A204.1 (cell line): ENCODE measurements at regions not wholly inside any gene's neighbourhood (a gene's known extent, or its start where the extent isn't known, plus 50 kb on each side); places are given as distances from the start of the nearest gene placed in this dataset.

Experiments used
- FAIRE-seq: peaks from 2 replicates; lab custom pipeline; 2012; peaks lifted over from hg19 to GRCh38; lab: Jason Lieb, UNC

DNA sequence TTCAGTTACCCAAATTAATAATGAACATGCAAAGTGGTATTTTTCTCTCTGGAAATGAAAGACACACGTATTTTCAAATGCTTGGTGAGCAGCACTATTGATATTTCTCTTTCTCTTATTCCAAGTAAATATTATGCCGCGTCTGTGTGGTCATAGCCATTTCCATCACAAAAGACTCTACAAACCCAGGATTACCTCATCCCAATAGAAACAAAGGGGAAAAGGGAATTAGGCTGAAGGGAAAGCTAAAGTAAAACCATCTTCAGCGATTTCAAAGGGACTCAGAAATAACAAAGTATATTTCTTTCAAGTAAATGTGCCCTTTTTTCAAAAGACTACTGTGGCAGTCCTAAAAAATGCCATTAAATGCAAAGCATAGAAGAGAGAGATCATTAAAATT is 62.0 kb upstream of the FST start:
- no peak for FAIRE-seq

DNA sequence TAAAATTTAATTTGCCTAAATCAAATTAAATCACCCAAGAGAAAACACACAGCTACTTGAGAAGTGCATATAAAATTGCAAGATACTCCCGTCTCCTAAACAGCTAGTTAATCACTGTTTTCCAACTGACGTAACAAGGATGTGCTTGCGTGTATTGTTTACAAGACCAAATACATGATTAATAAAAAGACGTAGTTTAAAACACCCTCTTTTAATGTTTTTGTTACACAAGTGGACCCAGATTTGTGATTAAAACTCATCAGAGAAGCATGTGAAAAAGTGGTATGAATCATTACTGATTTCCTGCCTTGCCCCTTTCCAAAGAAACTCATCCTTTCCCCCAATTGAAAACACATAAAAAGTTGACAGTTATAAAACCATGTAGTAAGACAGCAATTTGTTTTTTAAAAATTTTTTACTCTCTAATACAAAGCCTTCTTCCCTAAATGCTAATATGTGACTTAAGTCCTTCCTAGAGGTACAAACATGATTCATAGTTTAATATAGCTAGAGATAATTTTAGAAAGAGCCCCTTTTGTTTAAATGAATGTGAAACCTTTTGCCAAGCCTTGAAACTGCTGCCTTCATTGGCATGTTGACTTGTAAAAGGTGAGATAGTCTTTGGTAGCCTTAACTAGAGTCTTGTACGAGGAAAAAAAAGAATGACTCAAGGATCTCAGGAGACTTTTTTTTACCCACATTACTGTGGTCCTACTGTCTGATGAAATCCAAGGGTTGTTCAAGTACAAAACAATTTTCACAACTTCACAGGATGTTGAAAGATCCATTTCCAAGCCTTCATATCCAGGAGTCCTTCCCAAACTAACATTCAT is 61.4 kb upstream of the FST start:
- FAIRE-seq = no peak

DNA sequence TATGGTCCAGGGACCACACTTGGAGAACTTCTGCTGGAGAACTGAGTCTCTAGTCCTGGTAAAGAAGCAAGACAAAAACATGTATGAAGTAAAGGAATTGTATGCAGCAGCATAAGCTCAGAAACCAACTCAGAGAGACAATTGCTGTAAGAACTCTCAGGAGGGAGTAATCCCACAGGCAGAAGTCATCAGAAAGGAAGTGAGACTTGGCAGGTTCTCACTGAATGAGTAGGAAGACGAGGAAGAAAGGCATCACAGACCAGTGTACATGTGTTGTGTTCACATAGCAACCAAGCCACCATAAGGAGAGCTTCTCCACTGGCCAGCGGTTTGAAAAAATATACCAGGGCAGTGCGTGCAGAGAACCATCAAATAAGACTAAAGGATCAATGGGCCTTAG is 57.9 kb upstream of the FST start:
- no peak for FAIRE-seq

DNA sequence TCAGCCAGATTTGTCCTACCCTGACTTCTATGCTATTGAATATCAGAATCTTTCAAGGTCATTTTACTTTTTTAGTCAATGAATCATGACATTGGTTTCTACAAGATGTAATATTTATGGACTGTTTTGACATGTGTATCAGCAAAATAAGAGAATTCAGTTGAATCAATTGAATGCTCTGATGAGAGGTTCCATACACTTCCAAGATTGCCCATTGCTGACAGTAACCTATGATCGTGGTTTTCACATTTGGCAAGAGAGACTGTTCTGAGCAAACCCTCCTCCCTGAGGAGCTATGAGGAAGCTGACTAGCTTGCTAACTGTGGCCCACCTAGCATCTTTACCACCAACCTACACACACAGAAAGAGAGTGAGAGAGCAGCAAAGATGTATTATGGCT is 56.7 kb upstream of the FST start:
- FAIRE-seq = no peak

DNA sequence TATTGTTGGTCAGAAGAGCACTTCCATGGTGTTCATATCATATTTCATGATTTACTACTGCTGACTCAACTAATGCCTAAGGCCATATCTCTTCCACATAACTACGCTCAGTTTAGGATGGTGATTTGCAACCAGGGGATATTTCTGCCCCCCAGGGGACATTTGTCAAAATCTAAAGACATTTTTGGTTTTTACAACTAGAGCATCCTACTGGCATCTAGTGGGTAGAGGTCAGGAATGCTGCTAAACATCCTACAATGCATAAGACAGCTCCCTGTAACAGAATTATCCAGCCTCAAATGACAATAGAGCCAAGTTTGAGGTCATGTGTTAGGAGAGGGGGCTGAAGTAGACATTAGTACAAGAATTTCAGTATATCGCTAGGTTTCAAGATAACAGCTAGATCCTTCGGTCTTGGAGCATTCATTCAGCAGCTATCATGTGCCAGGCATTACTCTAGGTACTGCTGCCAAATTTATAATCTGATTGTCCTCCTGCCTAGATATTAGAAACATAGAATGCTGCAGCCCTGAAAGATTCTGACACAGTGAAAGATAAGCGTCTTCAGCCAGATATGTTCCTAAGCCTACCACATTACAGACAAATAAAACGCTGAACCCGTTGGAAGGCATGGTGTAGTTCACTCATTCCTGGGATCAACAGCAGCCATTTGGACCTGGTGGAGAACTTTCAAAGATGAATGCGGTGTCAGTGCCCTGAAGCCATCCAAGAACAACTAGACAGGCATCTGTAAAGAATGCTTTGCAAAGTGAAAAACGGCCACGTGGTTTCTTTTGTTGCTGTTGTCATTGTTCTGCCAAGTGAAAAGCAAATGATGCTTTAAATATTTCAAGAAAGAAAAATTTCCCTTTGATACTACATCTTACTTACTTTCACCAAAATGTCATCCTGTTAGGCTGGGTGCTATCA is 55.5 kb upstream of the FST start:
- no peak for FAIRE-seq

DNA sequence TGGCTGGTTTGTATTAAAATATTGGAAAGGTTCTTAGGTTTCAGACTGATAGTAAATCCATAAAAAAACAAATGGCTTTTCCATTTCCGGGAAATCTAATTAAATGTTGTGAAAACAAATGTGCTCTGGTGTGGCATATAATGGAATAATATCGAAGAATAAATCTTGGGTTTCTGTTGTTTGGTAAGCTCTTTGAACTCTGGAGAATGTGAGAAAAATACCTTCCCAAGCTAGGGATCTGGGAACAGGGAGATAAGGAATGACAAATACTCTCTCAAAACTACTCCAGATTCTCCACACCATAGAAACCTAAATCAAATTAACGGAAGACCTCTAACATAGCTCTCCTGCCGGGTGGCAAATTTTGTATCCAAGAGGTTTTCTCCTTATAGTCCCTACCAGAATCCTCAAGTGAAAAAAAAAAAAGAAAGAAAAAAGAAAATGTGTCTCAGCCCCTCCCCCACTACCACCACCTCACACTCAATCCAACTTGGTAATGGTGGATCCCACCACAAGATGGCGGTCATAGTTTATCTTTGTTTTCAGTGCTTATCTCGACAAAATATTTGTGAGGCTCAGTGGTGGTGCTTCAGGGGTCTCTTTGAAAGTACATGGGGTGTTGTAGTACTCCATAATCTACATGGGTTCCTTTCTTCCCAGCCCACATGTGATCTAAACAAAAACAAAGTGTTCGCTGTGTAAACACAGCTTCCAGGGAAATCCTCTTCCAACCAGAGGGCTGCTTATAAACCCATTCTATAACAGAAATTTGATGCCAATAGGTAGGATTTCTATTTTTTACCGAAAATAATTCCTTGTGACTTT is 54.5 kb upstream of the FST start:
- peak; percentile 41 for FAIRE-seq

DNA sequence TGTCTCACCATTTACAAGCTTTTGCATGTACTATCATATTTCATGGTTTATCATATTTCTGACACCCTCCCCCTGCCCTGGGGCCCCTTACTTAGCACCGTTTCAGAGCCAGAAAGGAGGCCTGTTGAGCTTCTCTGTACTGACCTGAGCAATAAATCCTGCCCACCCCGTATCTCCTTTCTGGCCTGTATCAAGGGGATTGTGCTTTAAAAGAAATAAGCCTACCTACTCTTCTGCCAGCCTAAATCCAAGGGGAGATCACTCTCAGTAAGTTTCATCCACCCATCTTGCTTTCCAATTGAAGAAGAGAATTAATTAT is 54.0 kb upstream of the FST start:
- FAIRE-seq = no peak

DNA sequence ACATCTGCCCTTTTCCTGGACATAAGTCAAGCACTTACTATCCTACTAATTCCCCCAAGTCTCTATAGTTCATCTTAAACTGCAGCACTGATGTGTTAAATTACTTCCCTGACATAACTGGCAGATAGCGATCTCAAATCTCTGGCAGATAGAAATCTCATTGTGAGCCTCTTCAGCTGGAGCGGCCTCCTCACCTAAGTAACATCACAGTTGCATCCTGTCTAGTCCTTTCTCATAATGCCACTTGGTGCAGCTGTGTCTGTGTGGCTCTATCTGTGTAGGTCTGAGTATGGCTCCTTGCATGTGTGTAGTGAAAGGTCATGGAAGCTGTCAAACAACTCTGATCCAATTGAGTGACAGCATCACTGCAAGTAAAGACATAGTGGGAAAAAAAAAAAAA is 53.6 kb upstream of the FST start:
- no peak for FAIRE-seq

DNA sequence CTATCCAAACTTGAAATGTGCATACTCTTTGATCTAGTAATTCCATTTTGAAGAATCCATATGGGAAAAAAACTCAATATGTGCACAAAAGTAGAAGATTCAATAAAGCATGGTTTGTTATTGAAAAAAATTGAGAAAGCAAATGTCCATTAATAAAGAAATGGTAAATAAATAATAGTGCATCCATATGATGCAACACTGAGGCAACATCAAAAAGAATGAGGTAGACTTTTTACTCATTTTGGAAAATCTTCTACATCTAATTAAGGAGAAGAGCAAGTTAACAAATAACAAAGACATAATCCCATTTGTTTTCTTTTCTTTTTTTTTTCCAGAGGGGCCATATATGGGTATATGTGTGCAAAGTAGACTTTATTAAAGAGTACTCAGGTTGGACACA is 52.5 kb upstream of the FST start:
- FAIRE-seq = no peak

DNA sequence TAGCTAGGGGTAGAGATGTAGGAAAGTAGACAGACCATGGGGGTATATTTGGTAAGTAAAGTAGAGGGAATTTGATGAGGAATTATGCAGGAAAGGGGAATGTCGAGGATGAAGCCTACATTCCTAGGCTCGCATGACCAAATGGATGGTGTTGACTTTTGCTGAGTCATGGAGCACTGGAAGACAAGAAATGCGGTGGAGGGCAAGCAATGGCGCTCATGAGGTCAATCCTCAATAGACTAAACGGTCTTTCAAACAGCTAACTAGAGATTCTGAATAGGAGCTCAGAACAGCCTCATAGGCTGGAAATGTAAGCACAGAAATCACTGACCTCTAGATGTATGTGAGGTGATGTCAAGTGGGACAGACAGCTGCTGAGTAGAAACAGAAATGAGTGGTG is 50.7 kb upstream of the FST start:
- no peak for FAIRE-seq

DNA sequence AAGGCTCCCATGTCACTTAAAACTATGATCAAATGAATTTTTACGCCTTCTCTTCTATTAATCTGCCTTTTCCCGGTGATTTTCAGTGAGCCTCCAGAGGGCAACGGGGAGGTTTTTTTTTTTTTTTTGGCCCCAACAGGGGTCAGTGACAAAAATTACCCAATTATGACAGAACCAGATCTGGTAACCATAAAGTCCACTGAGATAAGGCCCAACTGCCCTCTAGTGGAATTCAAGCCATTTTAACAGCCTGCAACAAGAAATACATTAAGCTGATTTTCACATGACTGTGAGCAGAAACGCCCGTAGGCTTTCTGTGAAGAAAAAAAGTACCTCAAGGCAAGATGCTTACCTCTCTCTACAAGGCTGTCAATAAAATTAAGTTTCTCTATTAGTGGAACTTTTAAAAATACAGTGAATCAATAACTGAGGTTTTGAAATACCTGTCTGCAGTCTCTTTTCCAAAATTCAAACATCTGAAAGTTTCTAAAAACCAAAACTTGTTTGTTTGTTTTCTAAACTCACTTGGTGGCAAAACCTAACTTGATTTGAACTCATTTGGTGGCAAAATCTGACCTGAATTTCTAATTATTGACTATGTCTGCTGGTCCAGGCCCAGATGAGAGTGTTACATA is 49.7 kb upstream of the FST start:
- no peak for FAIRE-seq
